ENCODE measurements at regions not wholly inside any gene's neighbourhood (a gene's known extent, or its start where the extent isn't known, plus 50 kb on each side); places are given as distances from the start of the nearest gene placed in this dataset.

- Histone ChIP-seq H3K27ac (ENCODE audit: low read depth, low read length) (no peak overlapping the region), H4K5ac (ENCODE audit: insufficient read length, low read depth, low read length) (peak overlapping the region; percentile 51), H3K23me2 (ENCODE audit: low read depth, low read length) (no peaks in the 10 kb centered on the region; the same call in 1 of the 2 replicates), H4K8ac (ENCODE audit: extremely low read depth, insufficient read depth, low read length) (no peak overlapping the region), H3K27me3 (replicated peaks in 1 of 4; ENCODE audit: control insufficient read depth in 3 of 4, extremely low read depth in 1 of 4, insufficient read depth in 3 of 4, low read length in 3 of 4) (no peaks in the 10 kb centered on the region), H3K4me3 (ENCODE audit: extremely low read depth in 1 of 4, insufficient read depth in 2 of 4, low read depth in 3 of 4, low read length in 4 of 4) (no peak overlapping the region), H3K56ac (replicated peaks; ENCODE audit: insufficient read length, low read depth, low read length) (no peak overlapping the region), H4K91ac (replicated peaks; ENCODE audit: insufficient read length, low read length) (no peak overlapping the region), H3K79me1 (ENCODE audit: low read depth, low read length) (no peaks in the 10 kb centered on the region), H2BK5ac (ENCODE audit: low read depth, low read length) (no peak overlapping the region), H3K36me3 (ENCODE audit: control insufficient read depth in 2 of 4, insufficient read depth in 4 of 4, low read length in 3 of 4) (no peaks in the 10 kb centered on the region), H3K4me1 (replicated peaks in 1 of 4; ENCODE audit: control insufficient read depth in 3 of 4, insufficient read depth in 4 of 4, low read length in 3 of 4) (peaks cover 0 to 4% (median 1%) of the 10 kb centered on the region in 4 experiments; a peak in 2 of 7 replicates), H3K14ac (ENCODE audit: insufficient read length) (no peak overlapping the region), H2BK120ac (replicated peaks; ENCODE audit: low read depth, low read length) (no peak overlapping the region), H2AFZ (ENCODE audit: low read length) (peak overlapping the region; percentile 57; the same call in 1 of the 2 replicates), H3K4ac (replicated peaks; ENCODE audit: insufficient read length, low read depth, low read length) (no peak overlapping the region), H3K79me2 (ENCODE audit: control insufficient read depth in 1 of 2, insufficient read depth in 2 of 2, low read length in 2 of 2) (no peaks in the 10 kb centered on the region), H2BK15ac (ENCODE audit: low read length) (no peak overlapping the region), H4K20me1 (replicated peaks in 1 of 2; ENCODE audit: control insufficient read depth in 1 of 2, insufficient read depth in 2 of 2, low read length in 2 of 2) (no peaks in the 10 kb centered on the region), H3K4me2 (ENCODE audit: insufficient read depth in 1 of 2, low read depth in 2 of 2, low read length in 2 of 2) (no peak overlapping the region), H3K9ac (replicated peaks in 1 of 4; ENCODE audit: extremely low read depth in 1 of 4, low read depth in 3 of 4, low read length in 3 of 4) (no peak overlapping the region), H3K18ac (ENCODE audit: extremely low read depth, low read length) (no peak overlapping the region), H3K23ac (ENCODE audit: insufficient read length) (no peak overlapping the region), H3K9me3 (ENCODE audit: insufficient read depth in 2 of 2, low read depth in 1 of 2, low read length in 1 of 2) (no peaks in the 10 kb centered on the region), H2BK20ac (ENCODE audit: low read length) (no peak overlapping the region), H2AK5ac (ENCODE audit: low read depth, low read length) (no peak overlapping the region), H2BK12ac (ENCODE audit: low read depth, low read length) (no peak overlapping the region)
- TF ChIP-seq NANOG (IDR thresholded peaks at IDR 0.05; ENCODE audit: insufficient read depth, low read depth, low read length, poor library complexity, severe bottlenecking): peak; percentile 36
- TF ChIP-seq YY1 (IDR thresholded peaks at IDR 0.05; ENCODE audit: low read depth, low read length): peak; percentile 86
- TF ChIP-seq ASH2L (IDR thresholded peaks at IDR 0.05; ENCODE audit: low read length): no peak
- WGBS, 2 experiments (ENCODE audit: extremely low coverage in 1 of 2, insufficient coverage in 1 of 2, insufficient read length in 1 of 2, insufficient replicate concordance in 2 of 2, low coverage in 1 of 2, low lambda C conversion rate in 2 of 2, missing lambda C conversion rate in 1 of 2): 33% methylated on average over 4 of the region's 4 CpGs; no CpG with 5 or more reads in 1 of the 2 experiments
- CTCF ChIA-PET (ENCODE audit: partially characterized antibody): no interaction called here
- POLR2A ChIA-PET (ENCODE audit: partially characterized antibody): no interaction called here
- DNase-seq (ENCODE audit: low read depth in 1 of 2, low spot score in 2 of 2) (peak in 1 of 2 experiments; percentile 9), FAIRE-seq (peak; percentile 62)
These were observed 768.5 kb upstream of the ACO1 start for GRCh38 chr9:31615966-31616365.
